ENCODE measurements at regions not wholly inside any gene's neighbourhood (a gene's known extent, or its start where the extent isn't known, plus 50 kb on each side); places are given as distances from the start of the nearest gene placed in this dataset.

- TF ChIP-seq ATF7-NPFF (CRISPR knock-in tag; IDR thresholded peaks at IDR 0.05; ENCODE audit: low read depth) = no peak
Measured at GRCh38 chr18:51630706-51631105, 433.2 kb upstream of the MEX3C start (continued).

GRCh38 chr18:51637881-51638280 lies 440.4 kb upstream of the MEX3C start:
- Histone ChIP-seq H4K20me1 (ENCODE audit: insufficient read depth, low read length) (no peaks in the 10 kb centered on the region), H3K27ac (ENCODE audit: extremely low read length, insufficient read depth, low read length) (no peak overlapping the region), H2AFZ (ENCODE audit: low read length) (no peak overlapping the region), H3K79me2 (ENCODE audit: insufficient read depth, low read length) (no peaks in the 10 kb centered on the region), H3K4me2 (ENCODE audit: low read depth, low read length) (no peak overlapping the region), H3K27me3 (ENCODE audit: control insufficient read depth in 1 of 2, insufficient read depth in 2 of 2, low read length in 2 of 2) (no peaks in the 10 kb centered on the region), H3K9ac (ENCODE audit: insufficient read depth, low read depth, low read length) (no peak overlapping the region), H3K36me3 (replicated peaks in 1 of 2; ENCODE audit: control insufficient read depth in 1 of 2, insufficient read depth in 2 of 2, low read length in 2 of 2) (no peaks in the 10 kb centered on the region), H3K4me1 (ENCODE audit: insufficient read depth, low read length) (no peaks in the 10 kb centered on the region), H3K9me3 (ENCODE audit: low read length) (peaks cover 49% of the 10 kb centered on the region), H3K4me3 (replicated peaks in 1 of 3; ENCODE audit: insufficient read depth in 1 of 3, low read depth in 2 of 3, low read length in 3 of 3) (no peak overlapping the region)
- intact Hi-C loops (cut with micrococcal nuclease; ENCODE audit: unreplicated experiment) (no loop called here), in situ Hi-C loops (cut with HindIII; ENCODE audit: extremely low pct_ligation_motif_present, low pct_unique_long_range_greater_than_20kb) (no loop called here)
- BruUV-seq (replicated peaks) = no TSS peak
- DNase-seq (ENCODE audit: low spot score) (no peak), FAIRE-seq (no peak), ATAC-seq (no peak)
- TF ChIP-seq ZNF292 (CRISPR knock-in tag; IDR thresholded peaks at IDR 0.05; ENCODE audit: borderline replicate concordance, low read depth) = no peak
- TF ChIP-seq ZKSCAN8 (CRISPR knock-in tag; IDR thresholded peaks at IDR 0.05; ENCODE audit: borderline replicate concordance) = no peak
- no peak for TF ChIP-seq ZNF512B (CRISPR knock-in tag; IDR thresholded peaks at IDR 0.05; ENCODE audit: borderline replicate concordance)
- no peak for TF ChIP-seq ZNF143 (CRISPR knock-in tag; IDR thresholded peaks at IDR 0.05)
- no peak for TF ChIP-seq PAF1 (CRISPR knock-in tag; IDR thresholded peaks at IDR 0.05)
- TF ChIP-seq NPAS2 (CRISPR knock-in tag; IDR thresholded peaks at IDR 0.05; ENCODE audit: borderline replicate concordance) = no peak
- TF ChIP-seq GABPA (IDR thresholded peaks at IDR 0.05; ENCODE audit: low read depth, low read length) = no peak
- no peak for TF ChIP-seq GABPA (CRISPR knock-in tag; IDR thresholded peaks at IDR 0.05; ENCODE audit: low read depth)
- TF ChIP-seq PRDM15 (CRISPR knock-in tag; IDR thresholded peaks at IDR 0.05) = no peak
- TF ChIP-seq HNRNPK (IDR thresholded peaks at IDR 0.05; ENCODE audit: low read depth, low read length, poor library complexity, severe bottlenecking) = no peak
- TF ChIP-seq HOXA9 (CRISPR knock-in tag; IDR thresholded peaks at IDR 0.05; ENCODE audit: borderline replicate concordance) = no peak
- TF ChIP-seq RBM22 (optimal IDR thresholded peaks at IDR 0.05; ENCODE audit: low read length) = no peak
- ChIA-PET CTCF (ENCODE audit: low intra/inter-chr PET ratio, low total read pairs) (no interaction called here), POLR2A (no interaction called here)
- 2% methylated on average over 4 of the region's 4 CpGs for WGBS (ENCODE audit: low lambda C conversion rate)

Measured in HepG2 (cell line).